ENCODE measurements at regions not wholly inside any gene's neighbourhood (a gene's known extent, or its start where the extent isn't known, plus 50 kb on each side); places are given as distances from the start of the nearest gene placed in this dataset.

DNA sequence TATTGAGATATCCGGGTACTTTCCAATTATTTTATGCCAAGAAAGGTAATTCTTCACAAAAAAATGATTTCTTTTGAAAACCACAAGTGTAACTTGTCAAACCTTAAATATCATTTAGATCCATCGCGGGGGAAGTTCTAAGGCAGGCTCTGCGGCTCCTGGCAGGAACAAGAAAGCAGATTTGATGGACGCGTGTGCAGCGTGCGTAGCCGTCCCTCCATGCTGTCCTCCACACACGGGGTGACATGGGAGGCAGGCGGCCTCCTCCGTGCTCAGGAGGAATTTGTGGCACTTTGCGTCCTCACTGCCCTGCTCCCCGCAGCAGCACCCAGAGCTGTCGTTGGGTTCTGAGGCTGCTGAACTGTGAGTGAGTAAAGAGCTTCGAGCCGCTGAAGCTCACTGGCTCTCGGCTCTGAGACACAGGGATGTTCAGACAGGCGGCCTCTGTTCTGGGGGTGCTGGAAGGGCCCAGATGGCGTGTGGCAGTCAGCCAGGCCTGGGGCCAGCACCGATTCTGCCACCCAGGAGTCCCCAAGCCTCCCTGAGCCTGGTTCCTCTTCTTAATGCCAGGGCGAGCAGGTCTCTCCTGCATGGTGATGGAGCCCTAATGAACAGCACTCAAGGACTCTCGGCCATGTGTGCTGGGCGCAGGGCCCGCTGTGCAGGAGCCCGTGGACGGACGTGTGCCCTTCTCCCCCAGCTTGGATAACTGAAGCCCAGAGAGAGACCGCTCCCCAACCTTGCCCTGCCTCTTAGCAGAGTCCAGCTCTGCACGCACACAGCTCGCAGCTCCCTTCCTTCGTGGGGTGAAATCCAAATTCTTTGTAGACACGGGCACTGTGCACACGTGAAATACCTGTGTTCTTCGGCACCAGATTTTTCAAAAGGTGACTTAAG, 185.4 kb upstream of the SHH start:
- no peak for DNase-seq (ENCODE audit: low read depth in 2 of 2)
- Histone ChIP-seq H2AFZ (ENCODE audit: low read length) (no peak overlapping the region), H3K36me3 (ENCODE audit: control insufficient read depth, insufficient read depth, low read length) (no peaks in the 10 kb centered on the region), H3K4me3 (replicated peaks in 1 of 4; ENCODE audit: control extremely low read depth in 1 of 4, insufficient read depth in 1 of 4, low read depth in 3 of 4, low read length in 4 of 4) (no peak overlapping the region), H3K27ac (ENCODE audit: insufficient read depth, low read length) (no peak overlapping the region), H3K4me1 (ENCODE audit: control insufficient read depth, extremely low read depth, insufficient read depth, low read length) (no peaks in the 10 kb centered on the region), H3K27me3 (ENCODE audit: control insufficient read depth, insufficient read depth, low read length) (no peaks in the 10 kb centered on the region), H3K9ac (ENCODE audit: insufficient read depth, low read length) (no peak overlapping the region), H4K20me1 (ENCODE audit: control insufficient read depth, extremely low read depth, insufficient read depth, low read length) (no peaks in the 10 kb centered on the region), H3K9me3 (ENCODE audit: control insufficient read depth, insufficient read depth, low read depth, low read length) (no peaks in the 10 kb centered on the region), H3K79me2 (ENCODE audit: control insufficient read depth, insufficient read depth, low read length) (no peaks in the 10 kb centered on the region), H3K4me2 (ENCODE audit: extremely low read depth, insufficient read depth, low read length) (no peak overlapping the region)
- TF ChIP-seq, protein P1, sequence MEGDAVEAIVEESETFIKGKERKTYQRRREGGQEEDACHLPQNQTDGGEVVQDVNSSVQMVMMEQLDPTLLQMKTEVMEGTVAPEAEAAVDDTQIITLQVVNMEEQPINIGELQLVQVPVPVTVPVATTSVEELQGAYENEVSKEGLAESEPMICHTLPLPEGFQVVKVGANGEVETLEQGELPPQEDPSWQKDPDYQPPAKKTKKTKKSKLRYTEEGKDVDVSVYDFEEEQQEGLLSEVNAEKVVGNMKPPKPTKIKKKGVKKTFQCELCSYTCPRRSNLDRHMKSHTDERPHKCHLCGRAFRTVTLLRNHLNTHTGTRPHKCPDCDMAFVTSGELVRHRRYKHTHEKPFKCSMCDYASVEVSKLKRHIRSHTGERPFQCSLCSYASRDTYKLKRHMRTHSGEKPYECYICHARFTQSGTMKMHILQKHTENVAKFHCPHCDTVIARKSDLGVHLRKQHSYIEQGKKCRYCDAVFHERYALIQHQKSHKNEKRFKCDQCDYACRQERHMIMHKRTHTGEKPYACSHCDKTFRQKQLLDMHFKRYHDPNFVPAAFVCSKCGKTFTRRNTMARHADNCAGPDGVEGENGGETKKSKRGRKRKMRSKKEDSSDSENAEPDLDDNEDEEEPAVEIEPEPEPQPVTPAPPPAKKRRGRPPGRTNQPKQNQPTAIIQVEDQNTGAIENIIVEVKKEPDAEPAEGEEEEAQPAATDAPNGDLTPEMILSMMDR (conservative IDR thresholded peaks at IDR 0.05 in 1 of 2, IDR thresholded peaks at IDR 0.05 in 1 of 2; ENCODE audit: low read depth in 1 of 2, low read length in 2 of 2) = no peak
- TF ChIP-seq EZH2 (IDR thresholded peaks at IDR 0.05; ENCODE audit: low read length, missing control alignments) = no peak

DNA sequence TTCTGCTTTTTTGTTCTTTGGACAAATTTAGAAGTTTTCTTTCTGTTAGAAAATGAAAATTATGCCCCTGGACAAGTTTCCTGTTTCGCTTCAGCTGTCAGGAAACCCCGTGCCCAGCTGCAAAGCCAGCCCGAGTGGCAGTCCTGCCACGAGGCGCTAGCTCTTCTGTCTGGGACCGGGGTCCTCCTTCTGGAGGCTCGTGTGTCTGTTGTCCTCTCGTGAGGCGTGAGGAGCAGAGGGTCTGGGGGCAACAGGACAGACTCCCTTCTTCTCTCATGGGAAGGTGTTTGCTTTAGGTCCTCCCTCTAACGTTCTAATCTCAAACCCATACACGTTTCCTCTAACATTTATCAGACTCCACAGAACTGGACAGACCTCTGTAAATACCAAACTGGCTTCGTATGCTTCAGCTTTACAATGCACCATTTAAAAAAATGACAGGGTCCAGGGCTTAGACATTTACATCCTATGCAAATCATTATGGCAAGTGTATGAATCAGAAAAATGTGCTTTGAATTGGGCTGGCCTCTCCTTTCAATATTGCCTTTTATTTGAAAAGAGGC, 184.5 kb upstream of the SHH start:
- no peak overlapping the region for H3K4me2 ChIP-seq (ENCODE audit: extremely low read depth, insufficient read depth, low read length)
- no peaks in the 10 kb centered on the region for H3K36me3 ChIP-seq (ENCODE audit: control insufficient read depth, insufficient read depth, low read length)
- no peaks in the 10 kb centered on the region for H3K27me3 ChIP-seq (ENCODE audit: control insufficient read depth, insufficient read depth, low read length)
- no peaks in the 10 kb centered on the region for H4K20me1 ChIP-seq (ENCODE audit: control insufficient read depth, extremely low read depth, insufficient read depth, low read length)
- no peak overlapping the region for H2AFZ ChIP-seq (ENCODE audit: low read length)
- H3K79me2 ChIP-seq (ENCODE audit: control insufficient read depth, insufficient read depth, low read length) = no peaks in the 10 kb centered on the region
- no peak overlapping the region for H3K27ac ChIP-seq (ENCODE audit: insufficient read depth, low read length)
- no peak overlapping the region for H3K9ac ChIP-seq (ENCODE audit: insufficient read depth, low read length)
- no peak overlapping the region for H3K4me3 ChIP-seq (replicated peaks in 1 of 4; ENCODE audit: control extremely low read depth in 1 of 4, insufficient read depth in 1 of 4, low read depth in 3 of 4, low read length in 4 of 4)
- DNase-seq (ENCODE audit: low read depth in 2 of 2) = no peak
- H3K9me3 ChIP-seq (ENCODE audit: control insufficient read depth, insufficient read depth, low read depth, low read length) = no peaks in the 10 kb centered on the region
- no peak for TF ChIP-seq EZH2 (IDR thresholded peaks at IDR 0.05; ENCODE audit: low read length, missing control alignments)
- TF ChIP-seq, protein P1 (conservative IDR thresholded peaks at IDR 0.05 in 1 of 2, IDR thresholded peaks at IDR 0.05 in 1 of 2; ENCODE audit: low read depth in 1 of 2, low read length in 2 of 2) = no peak
- H3K4me1 ChIP-seq (ENCODE audit: control insufficient read depth, extremely low read depth, insufficient read depth, low read length) = no peaks in the 10 kb centered on the region

- no peak overlapping the region for H2AFZ ChIP-seq (ENCODE audit: low read length)
- no peaks in the 10 kb centered on the region for H3K4me1 ChIP-seq (ENCODE audit: control insufficient read depth, extremely low read depth, insufficient read depth, low read length)
- no peaks in the 10 kb centered on the region for H3K27me3 ChIP-seq (ENCODE audit: control insufficient read depth, insufficient read depth, low read length)
- TF ChIP-seq, protein P1 (conservative IDR thresholded peaks at IDR 0.05 in 1 of 2, IDR thresholded peaks at IDR 0.05 in 1 of 2; ENCODE audit: low read depth in 1 of 2, low read length in 2 of 2) = no peak
- no peak for TF ChIP-seq EZH2 (IDR thresholded peaks at IDR 0.05; ENCODE audit: low read length, missing control alignments)
- no peak overlapping the region for H3K27ac ChIP-seq (ENCODE audit: insufficient read depth, low read length)
- H3K79me2 ChIP-seq (ENCODE audit: control insufficient read depth, insufficient read depth, low read length) = no peaks in the 10 kb centered on the region
- no peak for DNase-seq (ENCODE audit: low read depth in 2 of 2)
- H3K9me3 ChIP-seq (ENCODE audit: control insufficient read depth, insufficient read depth, low read depth, low read length) = no peaks in the 10 kb centered on the region
- H3K4me3 ChIP-seq (replicated peaks in 1 of 4; ENCODE audit: control extremely low read depth in 1 of 4, insufficient read depth in 1 of 4, low read depth in 3 of 4, low read length in 4 of 4) = no peak overlapping the region
- no peak overlapping the region for H3K9ac ChIP-seq (ENCODE audit: insufficient read depth, low read length)
- no peaks in the 10 kb centered on the region for H4K20me1 ChIP-seq (ENCODE audit: control insufficient read depth, extremely low read depth, insufficient read depth, low read length)
- H3K36me3 ChIP-seq (ENCODE audit: control insufficient read depth, insufficient read depth, low read length) = no peaks in the 10 kb centered on the region
- no peak overlapping the region for H3K4me2 ChIP-seq (ENCODE audit: extremely low read depth, insufficient read depth, low read length)
Observed at GRCh38 chr7:155995183-155995612, 182.9 kb upstream of the SHH start.
